Body of pancreas (tissue), 4 donors: ENCODE measurements at regions not wholly inside any gene's neighbourhood (a gene's known extent, or its start where the extent isn't known, plus 50 kb on each side); places are given as distances from the start of the nearest gene placed in this dataset.

Source experiments
- CTCF ChIP-seq, 7 experiments: fragments of 450-650 bp in 4 of 7; fragments of 200-600 bp in 3 of 7; sonication (generic) in 3 of 7; IDR thresholded peaks; one replicate each; pipeline ENCODE4 v1.5.1; 2016 to 2019; ENCODE audit warnings: antibody characterized with exemption in 7 of 7
- POLR2A ChIP-seq, 3 donors: fragments of 450-650 bp; IDR thresholded peaks; one replicate each; pipeline ENCODE4 v1.6.1; 2016; ENCODE audit warnings: antibody characterized with exemption in 3 of 3, mild to moderate bottlenecking in 2 of 3

GRCh38 chr13:48146636-48147035, 51.7 kb upstream of the MED4 start:
- TF ChIP-seq CTCF (IDR thresholded peaks at IDR 0.05) (no peak), POLR2A (IDR thresholded peaks at IDR 0.05) (no peak)
